GM12878 (cell line): ENCODE measurements at regions not wholly inside any gene's neighbourhood (a gene's known extent, or its start where the extent isn't known, plus 50 kb on each side); places are given as distances from the start of the nearest gene placed in this dataset.

Experiments
- ATAC-seq: fragments of 200-7000 bp; cut with Tn5 transposase; 3 replicates; pipeline ENCODE4 v1.9.1; 2020; ENCODE audit warnings: mild to moderate bottlenecking, moderate library complexity
- BruUV-seq: library from RNA; stranded (reverse); fragments of 400-500 nt; replicated peaks from 2 replicates; lab custom pipeline; 2021; lab: Mats Ljungman, UMichigan
- CTCF ChIA-PET: fragments of 300-600 bp; sonication (Branson Sonifier 250); formaldehyde crosslinking; extraction: SDS; loops from one replicate; lab custom pipeline; 2021; ENCODE audit warnings: inconsistent platforms; lab: Yijun Ruan, JAX
- POLR2A ChIA-PET: fragments of 350-600 bp; formaldehyde crosslinking; extraction: SDS; loops from one replicate; lab custom pipeline; 2021; ENCODE audit warnings: inconsistent platforms; lab: Charles Lee
- RAD21 ChIA-PET: fragments of 300-600 bp; sonication (Branson Sonifier 250); formaldehyde crosslinking; loops from one replicate; lab custom pipeline; 2023; ENCODE audit warnings: antibody characterized with exemption; ENCODE audit not compliant: unreplicated experiment; lab: Charles Lee
- SMC1A ChIA-PET: fragments of 300-600 bp; sonication (Branson Sonifier 250); formaldehyde crosslinking; loops from one replicate; lab custom pipeline; 2023; ENCODE audit not compliant: unreplicated experiment, uncharacterized antibody; lab: Charles Lee
- DNase-seq: peaks from one replicate; pipeline ENCODE4 v3.0.0-alpha.2; 2011; ENCODE audit warnings: low read depth, low spot score
- FAIRE-seq: peaks from 3 replicates; lab custom pipeline; 2011; peaks lifted over from hg19 to GRCh38; lab: Jason Lieb, UNC
- H2AFZ ChIP-seq: 2 replicates; pipeline ENCODE4 v1.6.0; 2011; ENCODE audit warnings: low read depth, low read length, control low read depth; ENCODE audit not compliant: control insufficient read depth
- H3K27ac ChIP-seq: 2 replicates; pipeline ENCODE4 v1.5.1; 2011; ENCODE audit warnings: control low read depth; ENCODE audit not compliant: control insufficient read depth, insufficient read depth
- H3K27me3 ChIP-seq, 2 experiments: replicated peaks in 1 of 2; 2 replicates each; pipeline versions ENCODE4 v1.6.0 to v1.6.1; 2011; ENCODE audit warnings: low read length in 1 of 2; ENCODE audit not compliant: control insufficient read depth in 2 of 2, insufficient read depth in 2 of 2
- H3K36me3 ChIP-seq, 2 experiments: 2 replicates each; pipeline ENCODE4 v1.5.1; 2011; ENCODE audit warnings: low read length in 1 of 2; ENCODE audit not compliant: control insufficient read depth in 2 of 2, insufficient read depth in 2 of 2
- H3K4me1 ChIP-seq: 2 replicates; pipeline ENCODE4 v1.6.1; 2011; ENCODE audit warnings: mild to moderate bottlenecking, low read length, moderate library complexity, mixed read lengths; ENCODE audit not compliant: control insufficient read depth, insufficient read depth
- H3K4me2 ChIP-seq: 2 replicates; pipeline ENCODE4 v1.6.0; 2011; ENCODE audit warnings: control low read depth; ENCODE audit not compliant: control insufficient read depth, insufficient read depth
- H3K4me3 ChIP-seq: fragments of 200-600 bp; sonication (generic); 2 replicates; pipeline ENCODE4 v1.5.1; 2016
- H3K79me2 ChIP-seq: 2 replicates; pipeline ENCODE4 v1.6.0; 2011; ENCODE audit warnings: low read length; ENCODE audit not compliant: control insufficient read depth, insufficient read depth
- H3K9ac ChIP-seq: 2 replicates; pipeline ENCODE4 v1.8.0; 2011; ENCODE audit warnings: low read length, control low read depth, mixed read lengths; ENCODE audit not compliant: control insufficient read depth, insufficient read depth
- H3K9me3 ChIP-seq: replicated peaks from 3 replicates; pipeline ENCODE4 v1.5.1; 2011; ENCODE audit warnings: mild to moderate bottlenecking, low read length; ENCODE audit not compliant: control insufficient read depth, insufficient read depth
- H4K20me1 ChIP-seq: 2 replicates; pipeline ENCODE4 v1.6.0; 2011; ENCODE audit not compliant: control insufficient read depth, insufficient read depth
- BCL11A ChIP-seq: IDR thresholded peaks from 2 replicates; pipeline ENCODE4 v1.6.1; 2011; ENCODE audit warnings: low read depth, low read length
- BCLAF1 ChIP-seq: fragments of 450-650 bp; IDR thresholded peaks from 2 replicates; pipeline ENCODE4 v1.6.1; 2017; ENCODE audit warnings: antibody characterized with exemption, mild to moderate bottlenecking, moderate library complexity
- BHLHE40 ChIP-seq, 2 experiments: fragments of 450-650 bp in 1 of 2; IDR thresholded peaks; 2 replicates each; pipeline ENCODE4 v1.6.1; 2011 to 2017; ENCODE audit warnings: low read depth in 2 of 2, borderline replicate concordance in 1 of 2, improper control_type of control experiment in 1 of 2, low read length in 1 of 2, mild to moderate bottlenecking in 1 of 2
- BMI1 ChIP-seq: fragments of 450-650 bp; IDR thresholded peaks from 2 replicates; pipeline ENCODE4 v1.6.1; 2016; ENCODE audit warnings: mild to moderate bottlenecking, moderate library complexity, borderline replicate concordance
- CBX3 ChIP-seq: fragments of 200-600 bp; sonication (generic); IDR thresholded peaks from 2 replicates; pipeline ENCODE4 v1.6.1; 2016; ENCODE audit warnings: low read depth, borderline replicate concordance
- CHD1 ChIP-seq: IDR thresholded peaks from 2 replicates; pipeline ENCODE4 v1.6.1; 2012; ENCODE audit warnings: low read depth, low read length, improper control_type of control experiment
- JUNB ChIP-seq: IDR thresholded peaks from 2 replicates; pipeline ENCODE4 v1.6.1; 2016; ENCODE audit warnings: antibody characterized with exemption, mild to moderate bottlenecking
- MEF2B ChIP-seq: fragments of 450-650 bp; IDR thresholded peaks from 2 replicates; pipeline ENCODE4 v1.6.1; 2018; ENCODE audit warnings: mild to moderate bottlenecking, moderate library complexity; ENCODE audit not compliant: partially characterized antibody, poor library complexity, severe bottlenecking
- ZBED1 ChIP-seq: IDR thresholded peaks from 2 replicates; pipeline ENCODE4 v1.6.1; 2016; ENCODE audit warnings: borderline replicate concordance
- WGBS: methylation state at CpG from one replicate; pipeline ENCODE4 v1.1.6; 2016; ENCODE audit warnings: low lambda C conversion rate; ENCODE audit not compliant: insufficient replicate concordance, insufficient coverage; ENCODE audit errors: missing lambda C conversion rate; 5-methylcytosine and 5-hydroxymethylcytosine counted together
- in situ Hi-C: fragments of 300-500 bp; cut with MboI; formaldehyde crosslinking; loops from 9 replicates; pipeline ENCODE4 v1.14.3; 2018; ENCODE audit warnings: mixed read lengths
- intact Hi-C: fragments of 100-400 bp; cut with micrococcal nuclease; formaldehyde crosslinking; loops from one replicate; pipeline ENCODE4 v1.14.2; 2022; ENCODE audit not compliant: unreplicated experiment

- in situ Hi-C loops = no loop called here
- no peak for ATAC-seq
- BruUV-seq = no TSS peak
- H3K4me3 ChIP-seq = no peak overlapping the region
- 0% methylated on average over 1 of the region's 1 CpG for WGBS
- no peaks in the 10 kb centered on the region for H4K20me1 ChIP-seq
- RAD21 ChIA-PET = no interaction called here
- SMC1A ChIA-PET = no interaction called here
- H3K4me2 ChIP-seq = no peak overlapping the region
- POLR2A ChIA-PET = no interaction called here
- no peak for DNase-seq
- H3K27ac ChIP-seq = no peak overlapping the region
- no peak overlapping the region for H2AFZ ChIP-seq
- CTCF ChIA-PET = no interaction called here
- no peaks in the 10 kb centered on the region for H3K79me2 ChIP-seq
- TF ChIP-seq BHLHE40 (IDR thresholded peaks at IDR 0.05; ENCODE audit: borderline replicate concordance in 1 of 2, low read depth in 2 of 2, low read length in 1 of 2) (no peak), MEF2B (no peak), BCLAF1 (no peak), CHD1 (no peak), CBX3 (no peak), BMI1 (no peak), JUNB (no peak), ZBED1 (no peak), BCL11A (no peak)
- H3K36me3 ChIP-seq = no peaks in the 10 kb centered on the region
- H3K9ac ChIP-seq = no peak overlapping the region
- no peaks in the 10 kb centered on the region for H3K4me1 ChIP-seq
- H3K9me3 ChIP-seq = no peaks in the 10 kb centered on the region
- FAIRE-seq = no peak
- no peaks in the 10 kb centered on the region for H3K27me3 ChIP-seq
- intact Hi-C loops = no loop called here
Measured at GRCh38 chr9:75653335-75653734, 237.1 kb upstream of the PCSK5 start.
